GM23338 (cell line): ENCODE measurements at regions not wholly inside any gene's neighbourhood (a gene's known extent, or its start where the extent isn't known, plus 50 kb on each side); places are given as distances from the start of the nearest gene placed in this dataset.

Source experiments
- ATAC-seq: fragments of 200-7000 bp; cut with Tn5 transposase; 3 replicates; pipeline ENCODE4 v1.9.1; 2020
- DNase-seq: peaks from one replicate; pipeline ENCODE4 v3.0.0-alpha.2; 2015; ENCODE audit warnings: low spot score
- H2AFZ ChIP-seq: fragments of 200-600 bp; sonication (generic); 2 replicates; pipeline ENCODE4 v1.8.0; 2016; ENCODE audit warnings: antibody characterized with exemption, mild to moderate bottlenecking, moderate library complexity
- H3F3A ChIP-seq: fragments of 200-600 bp; sonication (generic); replicated peaks from 2 replicates; pipeline ENCODE4 v1.8.0; 2017; ENCODE audit warnings: antibody characterized with exemption, mixed run types, low read depth
- H3K27ac ChIP-seq: fragments of 200-600 bp; sonication (generic); 2 replicates; pipeline ENCODE4 v1.6.1; 2016; ENCODE audit warnings: low read depth
- H3K27me3 ChIP-seq: fragments of 200-600 bp; sonication (generic); 2 replicates; pipeline ENCODE4 v1.8.0; 2016; ENCODE audit warnings: mild to moderate bottlenecking, mixed run types, moderate library complexity; ENCODE audit not compliant: insufficient read depth
- H3K36me3 ChIP-seq: fragments of 200-600 bp; sonication (generic); 2 replicates; pipeline ENCODE4 v1.8.0; 2016; ENCODE audit warnings: mild to moderate bottlenecking; ENCODE audit not compliant: insufficient read depth
- H3K4me1 ChIP-seq: fragments of 200-600 bp; sonication (generic); 2 replicates; pipeline ENCODE4 v1.8.0; 2016; ENCODE audit warnings: mild to moderate bottlenecking, moderate library complexity; ENCODE audit not compliant: insufficient read depth
- H3K4me2 ChIP-seq: fragments of 200-600 bp; sonication (generic); 2 replicates; pipeline ENCODE4 v1.7.1; 2017; ENCODE audit warnings: mixed run types
- H3K4me3 ChIP-seq: fragments of 200-600 bp; sonication (generic); 2 replicates; pipeline ENCODE4 v1.6.1; 2016; ENCODE audit warnings: mixed run types
- H3K79me2 ChIP-seq: fragments of 200-600 bp; sonication (generic); replicated peaks from 2 replicates; pipeline ENCODE4 v1.8.0; 2017; ENCODE audit warnings: mild to moderate bottlenecking; ENCODE audit not compliant: insufficient read depth
- H3K9me2 ChIP-seq: fragments of 200-600 bp; sonication (generic); 2 replicates; pipeline ENCODE4 v1.8.0; 2017; ENCODE audit not compliant: insufficient read depth
- H4K20me1 ChIP-seq: fragments of 200-600 bp; sonication (generic); replicated peaks from 2 replicates; pipeline ENCODE4 v1.8.0; 2017; ENCODE audit warnings: mild to moderate bottlenecking; ENCODE audit not compliant: insufficient read depth
- H3K27ac Mint-ChIP-seq: 2 replicates; pipeline ENCODE4 v1.8.0; 2020; ENCODE audit warnings: inconsistent platforms, mild to moderate bottlenecking, moderate library complexity, mixed read lengths
- H3K27me3 Mint-ChIP-seq: 3 replicates; pipeline ENCODE4 v1.8.0; 2022; ENCODE audit warnings: low read depth, mild to moderate bottlenecking, moderate library complexity, mixed read lengths, inconsistent platforms; ENCODE audit not compliant: insufficient read depth, poor library complexity
- H3K36me3 Mint-ChIP-seq: 3 replicates; pipeline ENCODE4 v1.8.0; 2021; ENCODE audit warnings: low read depth, mild to moderate bottlenecking, inconsistent platforms, moderate library complexity, mixed read lengths
- H3K4me1 Mint-ChIP-seq: 3 replicates; pipeline ENCODE4 v1.8.0; 2020; ENCODE audit warnings: mild to moderate bottlenecking, inconsistent platforms, mixed read lengths
- H3K4me3 Mint-ChIP-seq: 3 replicates; pipeline ENCODE4 v1.8.0; 2021; ENCODE audit warnings: moderate library complexity, mild to moderate bottlenecking, inconsistent platforms, mixed read lengths
- H3K9me3 Mint-ChIP-seq: 3 replicates; pipeline ENCODE4 v1.8.0; 2020; ENCODE audit warnings: moderate library complexity, mild to moderate bottlenecking, inconsistent platforms, mixed read lengths
- CREB1 ChIP-seq: fragments of 250-450 bp; sonication (Bioruptor Pico); IDR thresholded peaks from 2 replicates; pipeline ENCODE4 v1.5.0; 2020; ENCODE audit warnings: low read depth, mild to moderate bottlenecking, moderate library complexity
- CTCF ChIP-seq, 2 experiments: fragments of 200-600 bp in 1 of 2; sonication (generic) in 1 of 2; conservative IDR thresholded peaks; 2 replicates each; pipeline versions ENCODE4 v1.5.1 to v1.6.1; 2016 to 2017; ENCODE audit warnings: antibody characterized with exemption in 2 of 2, low read depth in 2 of 2, mild to moderate bottlenecking in 2 of 2, moderate library complexity in 1 of 2
- ETS1 ChIP-seq: IDR thresholded peaks from 2 replicates; pipeline ENCODE4 v1.6.1; 2016; ENCODE audit warnings: antibody characterized with exemption
- EZH2 ChIP-seq: fragments of 200-600 bp; sonication (generic); IDR thresholded peaks from one replicate; pipeline ENCODE4 v1.8.0; 2017; ENCODE audit warnings: antibody characterized with exemption, mild to moderate bottlenecking, low read depth; ENCODE audit not compliant: unreplicated experiment
- EZH2phosphoT487 ChIP-seq: fragments of 200-600 bp; sonication (generic); IDR thresholded peaks from one replicate; pipeline ENCODE4 v1.8.1; 2018; ENCODE audit warnings: antibody characterized with exemption; ENCODE audit not compliant: unreplicated experiment
- JUNB ChIP-seq: IDR thresholded peaks from one replicate; pipeline ENCODE4 v1.6.1; 2016; ENCODE audit warnings: antibody characterized with exemption; ENCODE audit not compliant: unreplicated experiment
- NANOG ChIP-seq: IDR thresholded peaks from 2 replicates; pipeline ENCODE4 v1.6.1; 2016; ENCODE audit warnings: antibody characterized with exemption, borderline replicate concordance
- POLR2AphosphoS5 ChIP-seq: IDR thresholded peaks from 2 replicates; pipeline ENCODE4 v1.6.1; 2016; ENCODE audit warnings: antibody characterized with exemption, low read depth
- REST ChIP-seq: IDR thresholded peaks from one replicate; pipeline ENCODE4 v1.6.1; 2018; ENCODE audit warnings: antibody characterized with exemption; ENCODE audit not compliant: unreplicated experiment
- STAT1 ChIP-seq: IDR thresholded peaks from one replicate; pipeline ENCODE4 v1.6.1; 2016; ENCODE audit warnings: antibody characterized with exemption; ENCODE audit not compliant: unreplicated experiment
- ZNF114 ChIP-seq: fragments of 250-450 bp; sonication (Bioruptor Pico); IDR thresholded peaks from 2 replicates; pipeline ENCODE4 v1.5.0; 2020; ENCODE audit warnings: mild to moderate bottlenecking, moderate library complexity
- ZNF331 ChIP-seq: fragments of 250-450 bp; sonication (Bioruptor Pico); IDR thresholded peaks from 2 replicates; pipeline ENCODE4 v1.5.0; 2020; ENCODE audit warnings: low read depth, mild to moderate bottlenecking, moderate library complexity
- ZNF462 ChIP-seq: fragments of 250-450 bp; sonication (Bioruptor Pico); IDR thresholded peaks from 2 replicates; pipeline ENCODE4 v1.5.0; 2020; ENCODE audit warnings: mild to moderate bottlenecking, moderate library complexity

GRCh38 chr9:78396087-78396486, 99.2 kb downstream of the PSAT1 start:
- Mint-ChIP-seq H3K9me3 (peaks cover 27% of the 10 kb centered on the region), H3K27me3 (peaks cover 7% of the 10 kb centered on the region), H3K4me1 (peaks cover 49% of the 10 kb centered on the region), H3K4me3 (no peak overlapping the region), H3K27ac (no peak overlapping the region), H3K36me3 (peaks cover 23% of the 10 kb centered on the region)
- H3K4me3 ChIP-seq: no peak overlapping the region
- no peaks in the 10 kb centered on the region for H3K27me3 ChIP-seq
- H4K20me1 ChIP-seq: no peaks in the 10 kb centered on the region
- ATAC-seq: no peak
- peaks cover 54% of the 10 kb centered on the region for H3K4me1 ChIP-seq
- H3K27ac ChIP-seq: no peak overlapping the region
- no peak overlapping the region for H2AFZ ChIP-seq
- no peaks in the 10 kb centered on the region for H3K79me2 ChIP-seq
- no peak for TF ChIP-seq ZNF114
- no peak for TF ChIP-seq ZNF331 (CRISPR knock-in tag)
- TF ChIP-seq ZNF462 (CRISPR knock-in tag): no peak
- no peak for TF ChIP-seq JUNB
- TF ChIP-seq ETS1: no peak
- TF ChIP-seq REST: no peak
- TF ChIP-seq CTCF (conservative IDR thresholded peaks at IDR 0.05; ENCODE audit: low read depth in 2 of 2): no peak
- no peak for TF ChIP-seq CREB1 (CRISPR knock-in tag)
- TF ChIP-seq EZH2: no peak
- TF ChIP-seq STAT1: no peak
- no peak for TF ChIP-seq NANOG
- TF ChIP-seq EZH2phosphoT487: no peak
- no peak for TF ChIP-seq POLR2AphosphoS5
- H3F3A ChIP-seq: peaks cover 10% of the 10 kb centered on the region
- 0 out of 2 replicates have a peak overlapping the region, but pooled peaks have one; percentile 68 for H3K4me2 ChIP-seq
- DNase-seq: no peak
- peaks cover 4% of the 10 kb centered on the region; the same call in 1 of the 2 replicates for H3K9me2 ChIP-seq
- peaks cover 8% of the 10 kb centered on the region; the same call in 1 of the 2 replicates for H3K36me3 ChIP-seq
